Dendritic cell treated with granulocyte-macrophage colony-stimulating factor and Interleukin-4, amounts not matched to agents 40 ng/mL and 50 ng/mL, for 4 days (primary cell): ENCODE measurements at regions not wholly inside any gene's neighbourhood (a gene's known extent, or its start where the extent isn't known, plus 50 kb on each side); places are given as distances from the start of the nearest gene placed in this dataset.

Experiments
- H3K27ac Mint-ChIP-seq: one replicate; pipeline ENCODE4 v1.8.0; 2022; ENCODE audit warnings: mild to moderate bottlenecking, mixed read lengths
- H3K27me3 Mint-ChIP-seq: one replicate; pipeline ENCODE4 v1.8.0; 2022; ENCODE audit warnings: mild to moderate bottlenecking, mixed read lengths
- H3K36me3 Mint-ChIP-seq: one replicate; pipeline ENCODE4 v1.8.0; 2022; ENCODE audit warnings: low read depth, mixed read lengths
- H3K4me1 Mint-ChIP-seq: one replicate; pipeline ENCODE4 v1.8.0; 2022; ENCODE audit warnings: low read depth, mixed read lengths
- H3K4me3 Mint-ChIP-seq: one replicate; pipeline ENCODE4 v1.8.0; 2022; ENCODE audit warnings: mild to moderate bottlenecking, moderate library complexity, mixed read lengths
- H3K9me3 Mint-ChIP-seq: one replicate; pipeline ENCODE4 v1.8.0; 2022; ENCODE audit warnings: mixed read lengths
- intact Hi-C: fragments of 100-400 bp; cut with micrococcal nuclease; formaldehyde crosslinking; loops from one replicate; pipeline ENCODE4 v1.15.0; 2022

- Mint-ChIP-seq H3K36me3 (no peaks in the 10 kb centered on the region), H3K4me3 (no peak overlapping the region), H3K4me1 (no peaks in the 10 kb centered on the region), H3K27me3 (no peaks in the 10 kb centered on the region), H3K9me3 (no peaks in the 10 kb centered on the region), H3K27ac (no peak overlapping the region)
- intact Hi-C loops = no loop called here
These were observed 280.9 kb upstream of the RBFOX1 start for GRCh38 chr16:7051591-7052349.

GRCh38 chr16:7044331-7044730, 288.3 kb upstream of the RBFOX1 start:
- Mint-ChIP-seq H3K9me3 (no peaks in the 10 kb centered on the region), H3K4me1 (no peaks in the 10 kb centered on the region), H3K27me3 (no peaks in the 10 kb centered on the region), H3K4me3 (no peak overlapping the region), H3K27ac (no peak overlapping the region), H3K36me3 (no peaks in the 10 kb centered on the region)
- intact Hi-C loops = no loop called here

DNA sequence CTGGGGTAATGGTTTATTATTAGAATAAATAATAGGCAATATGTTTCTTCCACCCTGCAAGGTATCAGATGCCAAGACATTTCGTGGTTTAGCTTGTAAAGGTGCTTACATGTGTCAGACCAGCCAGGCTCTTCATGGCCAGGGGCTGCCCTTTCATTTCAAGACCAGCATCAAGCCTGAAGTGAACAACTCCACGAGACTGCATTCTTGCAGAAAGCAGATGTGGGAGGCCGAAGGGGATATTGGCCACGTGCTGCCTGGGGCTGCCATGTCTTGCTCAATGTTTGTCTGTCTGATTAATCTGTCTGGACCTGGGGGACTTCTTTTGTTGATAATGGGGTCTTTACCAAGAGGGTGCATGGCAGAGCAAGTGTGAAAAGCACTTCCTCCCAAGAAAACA, 294.2 kb upstream of the RBFOX1 start:
- Mint-ChIP-seq H3K36me3 (no peaks in the 10 kb centered on the region), H3K27me3 (no peaks in the 10 kb centered on the region), H3K4me1 (no peaks in the 10 kb centered on the region), H3K4me3 (no peak overlapping the region), H3K27ac (no peak overlapping the region), H3K9me3 (no peaks in the 10 kb centered on the region)
- intact Hi-C loops = no loop called here

GRCh38 chr16:7037495-7037894, 295.1 kb upstream of the RBFOX1 start:
- Mint-ChIP-seq H3K4me3 (no peak overlapping the region), H3K36me3 (no peaks in the 10 kb centered on the region), H3K4me1 (no peaks in the 10 kb centered on the region), H3K9me3 (no peaks in the 10 kb centered on the region), H3K27me3 (no peaks in the 10 kb centered on the region), H3K27ac (no peak overlapping the region)
- intact Hi-C loops = no loop called here

GRCh38 chr16:7031031-7031430, 301.6 kb upstream of the RBFOX1 start:
- intact Hi-C loops = no loop called here
- H3K9me3 Mint-ChIP-seq = no peaks in the 10 kb centered on the region
- H3K27ac Mint-ChIP-seq = no peak overlapping the region
- H3K36me3 Mint-ChIP-seq = no peaks in the 10 kb centered on the region
- H3K4me1 Mint-ChIP-seq = no peaks in the 10 kb centered on the region
- no peaks in the 10 kb centered on the region for H3K27me3 Mint-ChIP-seq
- no peak overlapping the region for H3K4me3 Mint-ChIP-seq

GRCh38 chr16:7027401-7027800, 305.2 kb upstream of the RBFOX1 start:
- no peaks in the 10 kb centered on the region for H3K4me1 Mint-ChIP-seq
- intact Hi-C loops = no loop called here
- H3K4me3 Mint-ChIP-seq = no peak overlapping the region
- H3K9me3 Mint-ChIP-seq = no peaks in the 10 kb centered on the region
- no peaks in the 10 kb centered on the region for H3K27me3 Mint-ChIP-seq
- no peaks in the 10 kb centered on the region for H3K36me3 Mint-ChIP-seq
- H3K27ac Mint-ChIP-seq = no peak overlapping the region

GRCh38 chr16:7026639-7027038, 306.0 kb upstream of the RBFOX1 start:
- Mint-ChIP-seq H3K27ac (no peak overlapping the region), H3K4me3 (no peak overlapping the region), H3K36me3 (no peaks in the 10 kb centered on the region), H3K9me3 (no peaks in the 10 kb centered on the region), H3K4me1 (no peaks in the 10 kb centered on the region), H3K27me3 (no peaks in the 10 kb centered on the region)
- intact Hi-C loops = no loop called here

DNA sequence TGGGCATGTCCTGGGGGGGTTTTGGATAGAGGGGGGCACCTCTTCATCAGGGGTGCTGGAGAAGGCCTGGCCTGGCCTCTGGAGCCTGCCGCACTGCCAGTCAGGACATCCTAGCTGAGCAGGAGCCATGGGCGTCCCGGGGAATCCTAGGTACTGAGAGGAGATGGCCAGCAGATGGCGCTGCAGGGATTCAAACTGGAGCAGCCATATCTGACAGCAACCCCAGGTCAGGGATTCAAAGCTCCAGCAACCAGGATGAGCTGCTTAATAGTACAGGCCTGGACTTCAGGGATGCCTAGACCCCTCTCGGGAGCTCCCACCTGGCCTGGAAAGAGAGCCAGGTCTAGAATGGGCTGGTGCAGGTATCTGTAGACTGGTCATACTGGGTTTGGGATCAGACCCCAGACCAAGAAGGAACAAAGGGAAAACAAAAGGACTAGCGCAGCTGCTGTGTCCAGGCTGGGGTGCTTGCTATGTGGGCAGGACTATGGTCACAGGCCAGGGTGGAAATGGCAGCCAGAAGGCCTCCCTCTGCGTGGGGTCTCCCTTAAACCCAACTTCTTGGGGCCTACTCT, 306.9 kb upstream of the RBFOX1 start:
- H3K27me3 Mint-ChIP-seq = no peaks in the 10 kb centered on the region
- intact Hi-C loops = no loop called here
- H3K4me1 Mint-ChIP-seq = no peaks in the 10 kb centered on the region
- H3K27ac Mint-ChIP-seq = no peak overlapping the region
- no peaks in the 10 kb centered on the region for H3K9me3 Mint-ChIP-seq
- no peaks in the 10 kb centered on the region for H3K36me3 Mint-ChIP-seq
- no peak overlapping the region for H3K4me3 Mint-ChIP-seq

DNA sequence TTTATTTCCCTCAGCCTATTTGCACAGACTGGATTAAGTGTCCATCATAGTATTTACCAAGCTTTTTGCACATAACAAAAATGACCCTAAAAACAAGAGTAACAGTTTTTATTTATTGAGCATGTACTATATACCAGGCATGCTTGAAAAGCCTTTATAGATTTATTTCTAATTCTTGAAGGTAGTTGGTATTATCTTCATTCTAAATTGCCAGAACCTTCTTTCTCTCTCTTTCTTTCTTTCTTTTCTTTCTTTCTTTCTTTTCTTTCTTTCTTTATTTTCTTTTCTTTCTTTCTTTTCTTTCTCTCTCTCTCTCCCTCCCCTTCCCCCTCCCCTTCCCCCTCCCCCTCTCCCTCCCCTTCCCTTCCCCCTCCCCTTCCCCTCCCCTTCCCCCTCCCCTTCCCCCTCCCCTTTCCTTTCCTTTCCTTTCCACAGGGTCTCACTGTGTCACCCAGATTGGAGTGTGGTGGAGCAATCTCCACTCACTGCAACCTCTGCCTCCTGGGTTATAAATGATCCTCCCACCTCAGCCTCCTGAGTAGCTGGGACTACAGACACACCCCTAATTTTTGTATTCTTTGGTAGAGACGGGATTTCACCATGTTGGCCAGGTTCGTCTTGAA, 310.9 kb upstream of the RBFOX1 start:
- intact Hi-C loops = no loop called here
- H3K4me1 Mint-ChIP-seq = no peaks in the 10 kb centered on the region
- no peak overlapping the region for H3K27ac Mint-ChIP-seq
- no peaks in the 10 kb centered on the region for H3K27me3 Mint-ChIP-seq
- no peak overlapping the region for H3K4me3 Mint-ChIP-seq
- no peaks in the 10 kb centered on the region for H3K36me3 Mint-ChIP-seq
- H3K9me3 Mint-ChIP-seq = no peaks in the 10 kb centered on the region

GRCh38 chr16:7017006-7017662, 315.5 kb upstream of the RBFOX1 start:
- Mint-ChIP-seq H3K9me3 (no peaks in the 10 kb centered on the region), H3K27ac (no peak overlapping the region), H3K36me3 (no peaks in the 10 kb centered on the region), H3K27me3 (no peaks in the 10 kb centered on the region), H3K4me1 (no peaks in the 10 kb centered on the region), H3K4me3 (no peak overlapping the region)
- intact Hi-C loops = no loop called here

DNA sequence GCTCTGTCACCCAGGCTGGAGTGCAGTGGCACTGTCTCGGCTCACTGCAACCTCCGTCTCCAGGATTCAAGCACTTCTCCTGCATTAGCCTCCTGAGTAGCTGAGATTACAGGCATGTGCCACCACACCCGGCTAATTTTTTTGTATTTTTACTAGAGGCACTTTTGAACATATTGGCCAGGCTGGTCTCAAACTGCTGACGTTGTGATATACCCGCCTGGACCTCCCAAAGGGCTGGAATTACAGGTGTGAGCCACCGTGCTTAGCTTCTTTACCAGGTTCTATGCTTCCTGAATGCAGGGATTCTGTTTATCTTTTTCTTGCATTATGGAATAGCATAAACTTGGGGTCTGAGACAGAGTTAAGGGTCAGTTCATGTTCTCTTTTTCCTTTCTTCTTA, 317.9 kb upstream of the RBFOX1 start:
- intact Hi-C loops = no loop called here
- Mint-ChIP-seq H3K4me3 (no peak overlapping the region), H3K4me1 (no peaks in the 10 kb centered on the region), H3K27ac (no peak overlapping the region), H3K27me3 (no peaks in the 10 kb centered on the region), H3K36me3 (no peaks in the 10 kb centered on the region), H3K9me3 (no peaks in the 10 kb centered on the region)

DNA sequence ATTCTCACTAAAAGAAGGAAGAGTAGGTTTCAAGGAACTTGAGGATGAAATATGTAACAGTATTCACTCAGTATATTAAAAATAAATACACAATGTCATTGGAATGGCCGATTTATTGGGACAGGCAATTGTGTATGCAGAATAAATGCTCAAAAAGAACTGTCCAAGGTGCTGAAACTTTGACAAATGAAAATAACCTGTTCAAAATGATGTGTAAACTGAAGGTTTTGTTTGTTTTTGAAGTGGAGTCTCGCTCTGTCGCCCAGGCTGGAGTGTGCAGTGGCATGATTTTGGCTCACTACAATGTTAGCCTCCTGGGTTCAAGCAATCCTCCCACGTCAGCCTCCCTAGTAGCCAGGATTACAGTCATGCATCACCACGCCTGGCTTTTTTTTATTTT, 318.7 kb upstream of the RBFOX1 start:
- Mint-ChIP-seq H3K36me3 (no peaks in the 10 kb centered on the region), H3K27me3 (no peaks in the 10 kb centered on the region), H3K4me3 (no peak overlapping the region), H3K4me1 (no peaks in the 10 kb centered on the region), H3K27ac (no peak overlapping the region), H3K9me3 (peaks cover 6% of the 10 kb centered on the region)
- intact Hi-C loops = no loop called here

- H3K9me3 Mint-ChIP-seq = peaks cover 7% of the 10 kb centered on the region
- intact Hi-C loops = no loop called here
- H3K4me3 Mint-ChIP-seq = no peak overlapping the region
These were observed 328.4 kb upstream of the RBFOX1 start for GRCh38 chr16:7004266-7004665.

DNA sequence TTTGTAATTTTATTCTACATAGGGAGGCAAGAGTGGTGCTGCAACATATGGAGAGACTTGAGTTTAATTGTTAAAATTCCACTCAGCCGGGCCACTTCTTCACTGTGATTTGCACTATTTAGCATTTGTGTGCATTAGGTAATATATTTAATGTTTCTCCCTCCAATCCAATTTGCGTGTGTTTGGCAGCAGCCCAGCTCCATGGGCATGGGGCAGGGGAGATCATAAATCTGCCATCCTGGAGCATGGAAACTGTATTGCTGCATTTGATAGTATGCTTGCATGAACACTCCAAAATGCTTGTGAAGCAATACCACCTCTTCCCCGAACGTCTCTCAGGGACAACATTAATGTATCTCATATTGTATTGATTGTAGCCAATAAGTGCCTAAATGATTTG, 339.1 kb upstream of the RBFOX1 start:
- no peaks in the 10 kb centered on the region for H3K9me3 Mint-ChIP-seq
- H3K27ac Mint-ChIP-seq = no peak overlapping the region
- no peaks in the 10 kb centered on the region for H3K4me1 Mint-ChIP-seq
- intact Hi-C loops = no loop called here
- no peak overlapping the region for H3K4me3 Mint-ChIP-seq
- H3K36me3 Mint-ChIP-seq = no peaks in the 10 kb centered on the region
- H3K27me3 Mint-ChIP-seq = no peaks in the 10 kb centered on the region

More at GRCh38 chr16:7004266-7004665, 328.4 kb upstream of the RBFOX1 start:
- no peaks in the 10 kb centered on the region for H3K27me3 Mint-ChIP-seq
- H3K27ac Mint-ChIP-seq = no peak overlapping the region
- no peaks in the 10 kb centered on the region for H3K36me3 Mint-ChIP-seq
- H3K4me1 Mint-ChIP-seq = no peaks in the 10 kb centered on the region
